Thymus (tissue), 11 donors: ENCODE measurements at regions not wholly inside any gene's neighbourhood (a gene's known extent, or its start where the extent isn't known, plus 50 kb on each side); places are given as distances from the start of the nearest gene placed in this dataset.

Experiments
- DNase-seq, 9 donors: peaks; one replicate each; pipeline ENCODE4 v3.0.0-alpha.2; 2013; ENCODE audit warnings: low spot score in 9 of 9, low read depth in 6 of 9, missing footprints in 1 of 9
- H3K27ac ChIP-seq, 2 donors: one replicate each; pipeline ENCODE4 v1.5.1; 2013; ENCODE audit warnings: control low read depth in 1 of 2, low read depth in 1 of 2, low read length in 1 of 2, mild to moderate bottlenecking in 1 of 2, moderate library complexity in 1 of 2
- H3K27me3 ChIP-seq, 2 donors: one replicate each; pipeline ENCODE4 v1.5.1; 2013; ENCODE audit warnings: low read length in 1 of 2; ENCODE audit not compliant: control insufficient read depth in 2 of 2, insufficient read depth in 1 of 2
- H3K36me3 ChIP-seq, 2 donors: one replicate each; pipeline ENCODE4 v1.5.1; 2013; ENCODE audit warnings: low read length in 1 of 2, mild to moderate bottlenecking in 1 of 2, moderate library complexity in 1 of 2; ENCODE audit not compliant: control insufficient read depth in 2 of 2, insufficient read depth in 2 of 2
- H3K4me1 ChIP-seq, 2 donors: one replicate each; pipeline ENCODE4 v1.5.1; 2013; ENCODE audit warnings: low read length in 2 of 2; ENCODE audit not compliant: control insufficient read depth in 2 of 2, insufficient read depth in 2 of 2
- H3K4me3 ChIP-seq, 2 donors: one replicate each; pipeline ENCODE4 v1.5.1; 2013; ENCODE audit warnings: low read length in 2 of 2, control low read depth in 1 of 2, mild to moderate bottlenecking in 1 of 2
- H3K9me3 ChIP-seq, 2 donors: one replicate each; pipeline ENCODE4 v1.5.1; 2013; ENCODE audit warnings: low read length in 1 of 2, mild to moderate bottlenecking in 1 of 2; ENCODE audit not compliant: control insufficient read depth in 2 of 2, insufficient read depth in 1 of 2
- WGBS: extraction: QIAGEN DNeasy Blood & Tissue Kit; methylation state at CpG from one replicate; pipeline ENCODE4 v1.1.7; 2013; 5-methylcytosine and 5-hydroxymethylcytosine counted together
- donor health status: healthy.

DNA sequence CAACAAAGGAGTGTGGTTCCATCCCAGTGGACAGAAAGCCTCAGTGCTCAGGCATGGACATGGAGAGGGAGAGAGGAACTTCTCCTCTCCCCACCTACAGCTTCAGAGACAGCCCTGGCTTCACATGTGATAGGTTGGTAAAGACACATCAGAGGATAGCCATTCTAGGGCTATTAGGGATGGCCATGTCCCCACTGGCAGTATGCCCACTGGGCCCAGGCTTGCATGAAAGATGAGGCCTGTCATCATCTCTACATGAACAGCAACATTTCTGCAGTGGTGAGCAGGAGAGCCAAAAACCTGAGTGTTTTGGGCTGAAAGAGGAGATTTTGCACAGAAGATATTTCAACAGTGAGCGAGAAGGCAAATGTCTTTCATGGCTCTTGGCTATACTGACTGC is 517.2 kb downstream of the NR4A2 start:
- Histone ChIP-seq H3K9me3 (peaks cover 0 to 10% of the 10 kb centered on the region in 2 donors), H3K4me1 (no peaks in the 10 kb centered on the region), H3K27me3 (no peaks in the 10 kb centered on the region), H3K36me3 (no peaks in the 10 kb centered on the region), H3K27ac (no peak overlapping the region), H3K4me3 (no peak overlapping the region)
- no peak for DNase-seq
- WGBS, result 94% methylated on average over 1 of the region's 1 CpG

GRCh38 chr2:155810411-155810810 is 522.1 kb downstream of the NR4A2 start:
- 94% methylated on average over 1 of the region's 1 CpG for WGBS
- Histone ChIP-seq H3K9me3 (no peaks in the 10 kb centered on the region), H3K27me3 (no peaks in the 10 kb centered on the region), H3K4me1 (no peaks in the 10 kb centered on the region), H3K36me3 (no peaks in the 10 kb centered on the region), H3K27ac (no peak overlapping the region), H3K4me3 (no peak overlapping the region)
- DNase-seq, result no peak

DNA sequence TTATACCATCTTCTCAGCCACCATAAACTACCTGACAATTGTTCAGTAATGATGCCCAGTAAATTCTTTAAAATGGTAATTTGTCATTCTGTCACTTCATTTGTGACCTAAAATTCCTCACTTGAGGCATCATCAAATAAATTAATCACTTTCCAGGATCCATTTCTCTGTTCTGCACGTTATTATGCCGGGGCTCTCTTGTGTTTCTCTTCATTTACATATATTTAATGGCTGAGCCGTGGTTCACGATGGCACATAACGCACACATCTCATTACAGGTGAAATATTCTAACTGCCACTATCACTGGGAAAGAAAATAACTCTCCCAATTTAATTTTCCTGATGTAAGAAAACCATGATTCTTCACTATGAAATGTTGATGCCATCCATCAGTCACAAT is 529.6 kb downstream of the NR4A2 start:
- Histone ChIP-seq H3K27me3 (no peaks in the 10 kb centered on the region), H3K36me3 (no peaks in the 10 kb centered on the region), H3K27ac (no peak overlapping the region), H3K4me3 (no peak overlapping the region), H3K4me1 (no peaks in the 10 kb centered on the region), H3K9me3 (no peaks in the 10 kb centered on the region)
- 85% methylated on average over 5 of the region's 5 CpGs for WGBS
- DNase-seq, result no peak

- Histone ChIP-seq H3K27ac (no peak overlapping the region), H3K27me3 (no peaks in the 10 kb centered on the region), H3K9me3 (peaks cover 0 to 8% of the 10 kb centered on the region in 2 donors), H3K4me3 (no peak overlapping the region), H3K36me3 (no peaks in the 10 kb centered on the region), H3K4me1 (no peaks in the 10 kb centered on the region)
- WGBS, result 95% methylated on average over 1 of the region's 1 CpG
- DNase-seq, result no peak
Observed at GRCh38 chr2:155792666-155793065, 539.9 kb downstream of the NR4A2 start.

- no peaks in the 10 kb centered on the region for H3K36me3 ChIP-seq
- 94% methylated on average over 1 of the region's 1 CpG for WGBS
Observed at GRCh38 chr2:155770516-155770915, 562.0 kb downstream of the NR4A2 start.

DNA sequence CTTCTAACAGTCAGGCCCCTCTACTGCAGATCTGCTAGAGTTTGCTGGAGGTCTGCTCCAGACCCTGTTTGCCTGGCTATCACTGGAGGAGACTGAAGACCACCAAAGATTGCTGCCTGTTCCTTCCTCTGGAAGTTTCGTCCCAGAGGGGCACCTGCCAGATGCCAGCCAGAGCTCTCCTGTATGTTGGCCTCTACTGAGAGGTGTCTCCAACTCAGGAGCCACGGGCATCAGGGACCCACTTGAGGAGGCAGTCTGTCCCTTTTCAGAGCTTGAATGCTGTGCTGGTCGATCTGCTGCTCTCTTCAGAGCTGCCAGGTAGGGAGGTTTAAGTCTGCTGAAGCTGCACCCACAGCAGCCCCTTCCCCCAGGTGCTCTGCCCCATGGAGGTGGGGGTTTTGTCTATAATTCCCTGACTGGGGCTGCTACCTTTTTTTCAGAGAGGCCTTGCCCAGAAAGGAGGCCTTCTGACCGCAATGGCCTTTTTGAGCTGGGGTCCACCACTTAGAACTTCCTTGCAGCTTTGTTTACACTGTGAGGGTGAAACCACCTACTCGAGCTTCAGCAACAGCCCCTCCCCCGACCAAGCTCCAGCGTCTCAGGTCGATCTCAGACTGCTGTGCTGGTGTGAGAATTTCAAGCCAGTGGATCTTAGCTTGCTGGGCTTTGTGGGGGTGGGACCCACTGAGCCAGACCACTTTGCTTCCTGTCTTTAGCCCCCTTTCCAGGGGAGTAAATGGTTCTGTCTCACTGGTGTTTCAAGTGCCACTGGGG is 566.0 kb downstream of the NR4A2 start:
- Histone ChIP-seq H3K4me3 (no peak overlapping the region), H3K27me3 (no peaks in the 10 kb centered on the region), H3K9me3 (peaks cover 0 to 7% of the 10 kb centered on the region in 2 donors), H3K27ac (no peak overlapping the region), H3K4me1 (no peaks in the 10 kb centered on the region), H3K36me3 (no peaks in the 10 kb centered on the region)
- DNase-seq, result no peak
- WGBS, result 70% methylated on average over 8 of the region's 8 CpGs

More at GRCh38 chr2:155770516-155770915, 562.0 kb downstream of the NR4A2 start:
- Histone ChIP-seq H3K4me3 (no peak overlapping the region), H3K27me3 (no peaks in the 10 kb centered on the region), H3K4me1 (no peaks in the 10 kb centered on the region), H3K9me3 (peaks cover 0 to 7% of the 10 kb centered on the region in 2 donors), H3K27ac (no peak overlapping the region)
- no peak for DNase-seq

DNA sequence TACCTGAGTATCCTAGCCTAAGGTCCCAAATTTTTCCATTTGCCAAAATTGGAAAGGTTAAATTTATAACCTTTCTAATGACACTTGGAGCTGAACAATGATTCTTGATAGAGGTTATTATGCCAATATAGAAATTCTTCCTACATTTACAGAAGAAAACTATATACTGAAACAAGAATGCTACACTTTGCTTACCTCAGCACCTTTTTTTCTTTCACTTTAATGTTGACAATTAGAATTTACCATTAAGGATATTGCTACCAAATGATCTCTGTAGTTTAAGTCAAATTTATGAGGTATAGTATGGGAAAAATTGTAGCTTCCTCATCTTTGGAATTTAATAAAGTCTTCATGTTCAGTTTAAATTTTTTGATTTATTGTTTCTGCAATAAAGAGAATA is 577.0 kb downstream of the NR4A2 start:
- H3K4me1 ChIP-seq, result no peaks in the 10 kb centered on the region
- no peak for DNase-seq
- H3K4me3 ChIP-seq, result no peak overlapping the region
- H3K27me3 ChIP-seq, result no peaks in the 10 kb centered on the region
- H3K36me3 ChIP-seq, result no peaks in the 10 kb centered on the region
- H3K27ac ChIP-seq, result no peak overlapping the region
- H3K9me3 ChIP-seq, result no peaks in the 10 kb centered on the region

GRCh38 chr2:155748131-155748530 is 584.4 kb downstream of the NR4A2 start:
- Histone ChIP-seq H3K27ac (no peak overlapping the region), H3K9me3 (peaks cover 0 to 11% of the 10 kb centered on the region in 2 donors), H3K36me3 (no peaks in the 10 kb centered on the region), H3K4me1 (no peaks in the 10 kb centered on the region), H3K27me3 (no peaks in the 10 kb centered on the region), H3K4me3 (no peak overlapping the region)
- WGBS, result 70% methylated on average over 4 of the region's 4 CpGs
- no peak for DNase-seq

DNA sequence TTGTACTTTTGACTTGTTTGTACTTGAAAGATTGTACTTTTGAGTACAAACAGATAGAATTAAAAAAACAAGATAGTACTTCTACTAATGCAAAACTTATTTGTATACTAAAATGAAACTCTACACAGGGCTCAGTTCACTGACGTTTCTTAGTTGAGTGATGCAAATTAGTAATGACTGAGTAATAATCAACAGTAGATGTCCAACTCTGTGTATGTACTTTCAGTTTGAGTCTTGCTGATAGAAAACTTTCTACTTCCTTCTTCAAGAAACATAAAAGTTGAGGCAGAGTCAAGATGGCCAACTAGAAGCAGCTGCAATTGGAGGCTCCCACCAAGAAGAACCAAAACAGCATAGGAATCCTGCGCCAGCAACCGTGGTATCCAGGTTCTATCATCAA is 585.0 kb downstream of the NR4A2 start:
- H3K4me3 ChIP-seq, result no peak overlapping the region
- no peaks in the 10 kb centered on the region for H3K27me3 ChIP-seq
- H3K27ac ChIP-seq, result no peak overlapping the region
- H3K36me3 ChIP-seq, result no peaks in the 10 kb centered on the region
- no peaks in the 10 kb centered on the region for H3K4me1 ChIP-seq
- WGBS, result 90% methylated on average over 3 of the region's 3 CpGs
- no peak for DNase-seq
- H3K9me3 ChIP-seq, result peaks cover 0 to 11% of the 10 kb centered on the region in 2 donors
